ENCODE measurements at regions not wholly inside any gene's neighbourhood (a gene's known extent, or its start where the extent isn't known, plus 50 kb on each side); places are given as distances from the start of the nearest gene placed in this dataset.

GRCh38 chr1:235008239-235008638 is 120.4 kb downstream of the TOMM20 start:
- H3K27me3 ChIP-seq (ENCODE audit: control insufficient read depth, extremely low read depth, insufficient read depth, low read length), result no peaks in the 10 kb centered on the region
- DNase-seq (ENCODE audit: low read depth, low spot score) (no peak), FAIRE-seq (no peak)
- dilution Hi-C loops (cut with MboI; ENCODE audit: extremely low pct_ligation_motif_present, low sequenced_read_pairs), result no loop called here
- H3K4me1 ChIP-seq (ENCODE audit: control insufficient read depth, extremely low read depth, insufficient read depth, low read length), result peaks cover 21% of the 10 kb centered on the region
- no peaks in the 10 kb centered on the region for H4K20me1 ChIP-seq (ENCODE audit: control insufficient read depth, extremely low read depth, insufficient read depth, low read length)
- H3K36me3 ChIP-seq (ENCODE audit: control insufficient read depth in 2 of 2, extremely low read depth in 1 of 2, insufficient read depth in 2 of 2, low read length in 2 of 2), result no peaks in the 10 kb centered on the region
- H3K4me2 ChIP-seq (ENCODE audit: control insufficient read depth, extremely low read depth, insufficient read depth, low read depth, low read length), result no peak overlapping the region
- no peak overlapping the region for H3K4me3 ChIP-seq (ENCODE audit: control insufficient read depth in 2 of 3, extremely low read depth in 1 of 3, insufficient read depth in 2 of 3, low read depth in 1 of 3, low read length in 3 of 3)
- no peak overlapping the region for H3K27ac ChIP-seq (ENCODE audit: control insufficient read depth, insufficient read depth, low read length)
- no peaks in the 10 kb centered on the region for H3K79me2 ChIP-seq (ENCODE audit: control insufficient read depth, insufficient read depth, low read length)
- TF ChIP-seq EZH2 (IDR thresholded peaks at IDR 0.05; ENCODE audit: low read length) (no peak), CTCF (optimal IDR thresholded peaks at IDR 0.05 in 1 of 3, IDR thresholded peaks at IDR 0.05 in 1 of 3, conservative IDR thresholded peaks at IDR 0.05 in 1 of 3; ENCODE audit: extremely low read depth in 1 of 3, insufficient read depth in 2 of 3, low read length in 3 of 3) (no peak)
- no peak overlapping the region for H2AFZ ChIP-seq (ENCODE audit: control insufficient read depth, low read length)
- H3K9me1 ChIP-seq (ENCODE audit: control insufficient read depth, extremely low read depth, insufficient read depth, low read length), result no peaks in the 10 kb centered on the region
- H3K9me3 ChIP-seq (ENCODE audit: control insufficient read depth, low read depth, low read length), result no peaks in the 10 kb centered on the region
- H3K9ac ChIP-seq (ENCODE audit: control insufficient read depth, extremely low read depth, insufficient read depth, low read length), result no peak overlapping the region

GRCh38 chr1:235006816-235007215 is 121.8 kb downstream of the TOMM20 start:
- DNase-seq (ENCODE audit: low read depth, low spot score) (no peak), FAIRE-seq (no peak)
- Histone ChIP-seq H3K36me3 (ENCODE audit: control insufficient read depth in 2 of 2, extremely low read depth in 1 of 2, insufficient read depth in 2 of 2, low read length in 2 of 2) (no peaks in the 10 kb centered on the region), H3K79me2 (ENCODE audit: control insufficient read depth, insufficient read depth, low read length) (no peaks in the 10 kb centered on the region), H3K4me1 (ENCODE audit: control insufficient read depth, extremely low read depth, insufficient read depth, low read length) (peaks cover 11% of the 10 kb centered on the region), H3K9me1 (ENCODE audit: control insufficient read depth, extremely low read depth, insufficient read depth, low read length) (no peaks in the 10 kb centered on the region), H3K27ac (ENCODE audit: control insufficient read depth, insufficient read depth, low read length) (no peak overlapping the region), H3K9me3 (ENCODE audit: control insufficient read depth, low read depth, low read length) (no peaks in the 10 kb centered on the region), H3K4me2 (ENCODE audit: control insufficient read depth, extremely low read depth, insufficient read depth, low read depth, low read length) (no peak overlapping the region), H3K4me3 (ENCODE audit: control insufficient read depth in 2 of 3, extremely low read depth in 1 of 3, insufficient read depth in 2 of 3, low read depth in 1 of 3, low read length in 3 of 3) (no peak overlapping the region), H3K27me3 (ENCODE audit: control insufficient read depth, extremely low read depth, insufficient read depth, low read length) (no peaks in the 10 kb centered on the region), H3K9ac (ENCODE audit: control insufficient read depth, extremely low read depth, insufficient read depth, low read length) (no peak overlapping the region), H2AFZ (ENCODE audit: control insufficient read depth, low read length) (no peak overlapping the region), H4K20me1 (ENCODE audit: control insufficient read depth, extremely low read depth, insufficient read depth, low read length) (no peaks in the 10 kb centered on the region)
- TF ChIP-seq EZH2 (IDR thresholded peaks at IDR 0.05; ENCODE audit: low read length) (no peak), CTCF (optimal IDR thresholded peaks at IDR 0.05 in 1 of 3, IDR thresholded peaks at IDR 0.05 in 1 of 3, conservative IDR thresholded peaks at IDR 0.05 in 1 of 3; ENCODE audit: extremely low read depth in 1 of 3, insufficient read depth in 2 of 3, low read length in 3 of 3) (no peak)
- dilution Hi-C loops (cut with MboI; ENCODE audit: extremely low pct_ligation_motif_present, low sequenced_read_pairs), result no loop called here
